GM20000 (cell line): ENCODE measurements at regions not wholly inside any gene's neighbourhood (a gene's known extent, or its start where the extent isn't known, plus 50 kb on each side); places are given as distances from the start of the nearest gene placed in this dataset.

Experiments
- DNase-seq: peaks from one replicate; pipeline ENCODE4 v3.0.0; 2012; ENCODE audit warnings: low spot score
- TF ChIP-seq, protein P1 (sequence below): IDR thresholded peaks from 2 replicates; pipeline ENCODE4 v1.5.1; 2012; ENCODE audit warnings: mild to moderate bottlenecking, control low read depth; ENCODE audit errors: extremely low read depth, missing control alignments

GRCh38 chr20:4299216-4299615 lies 50.1 kb upstream of the ADRA1D start:
- no peak for DNase-seq
- TF ChIP-seq, protein P1, sequence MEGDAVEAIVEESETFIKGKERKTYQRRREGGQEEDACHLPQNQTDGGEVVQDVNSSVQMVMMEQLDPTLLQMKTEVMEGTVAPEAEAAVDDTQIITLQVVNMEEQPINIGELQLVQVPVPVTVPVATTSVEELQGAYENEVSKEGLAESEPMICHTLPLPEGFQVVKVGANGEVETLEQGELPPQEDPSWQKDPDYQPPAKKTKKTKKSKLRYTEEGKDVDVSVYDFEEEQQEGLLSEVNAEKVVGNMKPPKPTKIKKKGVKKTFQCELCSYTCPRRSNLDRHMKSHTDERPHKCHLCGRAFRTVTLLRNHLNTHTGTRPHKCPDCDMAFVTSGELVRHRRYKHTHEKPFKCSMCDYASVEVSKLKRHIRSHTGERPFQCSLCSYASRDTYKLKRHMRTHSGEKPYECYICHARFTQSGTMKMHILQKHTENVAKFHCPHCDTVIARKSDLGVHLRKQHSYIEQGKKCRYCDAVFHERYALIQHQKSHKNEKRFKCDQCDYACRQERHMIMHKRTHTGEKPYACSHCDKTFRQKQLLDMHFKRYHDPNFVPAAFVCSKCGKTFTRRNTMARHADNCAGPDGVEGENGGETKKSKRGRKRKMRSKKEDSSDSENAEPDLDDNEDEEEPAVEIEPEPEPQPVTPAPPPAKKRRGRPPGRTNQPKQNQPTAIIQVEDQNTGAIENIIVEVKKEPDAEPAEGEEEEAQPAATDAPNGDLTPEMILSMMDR = no peak
